H1 (cell line): ENCODE measurements at regions not wholly inside any gene's neighbourhood (a gene's known extent, or its start where the extent isn't known, plus 50 kb on each side); places are given as distances from the start of the nearest gene placed in this dataset.

Source experiments
- CTCF ChIA-PET: fragments of 300-600 bp; sonication (Branson Sonifier 250); formaldehyde crosslinking; loops from one replicate; lab custom pipeline; 2021; ENCODE audit not compliant: partially characterized antibody; lab: Charles Lee
- POLR2A ChIA-PET: fragments of 300-600 bp; sonication (Branson Sonifier 250); formaldehyde crosslinking; loops from one replicate; lab custom pipeline; 2021; ENCODE audit warnings: inconsistent platforms; ENCODE audit not compliant: partially characterized antibody; lab: Charles Lee
- DNase-seq, 2 experiments: peaks; one replicate each; pipeline versions ENCODE4 v3.0.0 to v3.0.0-alpha.2; 2010 to 2022; ENCODE audit warnings: low spot score in 2 of 2, low read depth in 1 of 2, mixed read lengths in 1 of 2
- FAIRE-seq: peaks from 2 replicates; lab custom pipeline; 2011; peaks lifted over from hg19 to GRCh38; lab: Jason Lieb, UNC
- H2AFZ ChIP-seq: 2 replicates; pipeline ENCODE4 v1.8.1; 2012; ENCODE audit warnings: low read length, inconsistent platforms
- H2AK5ac ChIP-seq: 2 replicates; pipeline ENCODE4 v1.6.1; 2013; ENCODE audit warnings: low read depth, low read length
- H2BK120ac ChIP-seq: replicated peaks from 2 replicates; pipeline ENCODE3; 2013; ENCODE audit warnings: low read depth, low read length, inconsistent platforms
- H2BK12ac ChIP-seq: 2 replicates; pipeline ENCODE4 v1.6.1; 2013; ENCODE audit warnings: low read depth, low read length
- H2BK15ac ChIP-seq: 2 replicates; pipeline ENCODE4 v1.6.1; 2013; ENCODE audit warnings: low read length
- H2BK20ac ChIP-seq: 2 replicates; pipeline ENCODE4 v1.6.1; 2013; ENCODE audit warnings: low read length
- H2BK5ac ChIP-seq: 2 replicates; pipeline ENCODE4 v1.6.1; 2013; ENCODE audit warnings: low read depth, low read length
- H3K14ac ChIP-seq: 2 replicates; pipeline ENCODE4 v1.6.1; 2013; ENCODE audit warnings: inconsistent platforms; ENCODE audit not compliant: insufficient read length
- H3K18ac ChIP-seq: 2 replicates; pipeline ENCODE4 v1.6.1; 2013; ENCODE audit warnings: low read length; ENCODE audit errors: extremely low read depth
- H3K23ac ChIP-seq: 2 replicates; pipeline ENCODE4 v1.6.1; 2013; ENCODE audit warnings: inconsistent platforms; ENCODE audit not compliant: insufficient read length
- H3K23me2 ChIP-seq: 2 replicates; pipeline ENCODE4 v1.6.1; 2013; ENCODE audit warnings: low read depth, low read length
- H3K27ac ChIP-seq: 2 replicates; pipeline ENCODE4 v1.6.1; 2011; ENCODE audit warnings: low read depth, low read length, inconsistent platforms
- H3K27me3 ChIP-seq, 4 experiments: replicated peaks in 1 of 4; 1 replicate in 1 of 4; 2 replicates in 3 of 4; pipeline versions ENCODE4 v1.6.1 to v1.8.1; 2011 to 2013; ENCODE audit warnings: low read length in 3 of 4, mild to moderate bottlenecking in 3 of 4, inconsistent platforms in 2 of 4, mixed read lengths in 2 of 4, moderate library complexity in 1 of 4; ENCODE audit not compliant: control insufficient read depth in 3 of 4, insufficient read depth in 3 of 4; ENCODE audit errors: extremely low read depth in 1 of 4
- H3K36me3 ChIP-seq, 4 experiments: 2 replicates each; pipeline versions ENCODE4 v1.6.1 to v1.8.1; 2011 to 2013; ENCODE audit warnings: mild to moderate bottlenecking in 4 of 4, low read length in 3 of 4, moderate library complexity in 2 of 4, control low read depth in 1 of 4, inconsistent platforms in 1 of 4; ENCODE audit not compliant: insufficient read depth in 4 of 4, control insufficient read depth in 2 of 4
- H3K4ac ChIP-seq: replicated peaks from 2 replicates; pipeline ENCODE3; 2013; ENCODE audit warnings: low read length, low read depth, mixed read lengths, inconsistent platforms; ENCODE audit not compliant: insufficient read length
- H3K4me1 ChIP-seq, 4 experiments: replicated peaks in 1 of 4; 1 replicate in 1 of 4; 2 replicates in 3 of 4; pipeline versions ENCODE4 v1.6.1 to v1.8.1; 2011 to 2013; ENCODE audit warnings: low read length in 3 of 4, inconsistent platforms in 2 of 4, mixed read lengths in 1 of 4; ENCODE audit not compliant: insufficient read depth in 4 of 4, control insufficient read depth in 3 of 4
- H3K4me2 ChIP-seq, 2 experiments: 2 replicates each; pipeline versions ENCODE4 v1.6.1 to v1.8.1; 2011 to 2013; ENCODE audit warnings: low read depth in 2 of 2, low read length in 2 of 2, control low read depth in 1 of 2, inconsistent platforms in 1 of 2, mild to moderate bottlenecking in 1 of 2; ENCODE audit not compliant: insufficient read depth in 1 of 2
- H3K4me3 ChIP-seq, 4 experiments: fragments of 200-600, 300-600 bp in 1 of 4; sonication (generic), shearing (Covaris generic), sonication (Bioruptor Twin) in 1 of 4; 2 replicates each; pipeline versions ENCODE4 v1.5.1 to v1.8.1; 2011 to 2016; ENCODE audit warnings: low read length in 4 of 4, low read depth in 3 of 4, control low read depth in 2 of 4, inconsistent platforms in 2 of 4, mild to moderate bottlenecking in 2 of 4, mixed read lengths in 1 of 4, moderate library complexity in 1 of 4; ENCODE audit not compliant: insufficient read depth in 2 of 4; ENCODE audit errors: extremely low read depth in 1 of 4
- H3K56ac ChIP-seq: replicated peaks from 2 replicates; pipeline ENCODE3; 2013; ENCODE audit warnings: low read depth, mild to moderate bottlenecking, mixed read lengths, low read length, inconsistent platforms; ENCODE audit not compliant: insufficient read length
- H3K79me1 ChIP-seq: 2 replicates; pipeline ENCODE4 v1.6.1; 2013; ENCODE audit warnings: low read depth, low read length, control low read depth
- H3K79me2 ChIP-seq, 2 experiments: 2 replicates each; pipeline versions ENCODE4 v1.6.1 to v1.8.1; 2012 to 2013; ENCODE audit warnings: low read length in 2 of 2, mild to moderate bottlenecking in 2 of 2, inconsistent platforms in 1 of 2; ENCODE audit not compliant: insufficient read depth in 2 of 2, control insufficient read depth in 1 of 2
- H3K9ac ChIP-seq, 4 experiments: replicated peaks in 1 of 4; 1 replicate in 1 of 4; 2 replicates in 3 of 4; pipeline versions ENCODE4 v1.6.1 to v1.8.1; 2011 to 2013; ENCODE audit warnings: low read depth in 3 of 4, low read length in 3 of 4, control low read depth in 2 of 4, mild to moderate bottlenecking in 2 of 4, moderate library complexity in 2 of 4, inconsistent platforms in 1 of 4; ENCODE audit errors: extremely low read depth in 1 of 4
- H3K9me3 ChIP-seq, 2 experiments: 2 replicates each; pipeline versions ENCODE4 v1.6.1 to v1.8.1; 2012 to 2013; ENCODE audit warnings: mild to moderate bottlenecking in 2 of 2, moderate library complexity in 2 of 2, control low read depth in 1 of 2, inconsistent platforms in 1 of 2, low read depth in 1 of 2, low read length in 1 of 2, mixed read lengths in 1 of 2; ENCODE audit not compliant: insufficient read depth in 2 of 2
- H4K20me1 ChIP-seq, 2 experiments: replicated peaks in 1 of 2; 2 replicates each; pipeline versions ENCODE3 to v1.8.1; 2011 to 2013; ENCODE audit warnings: inconsistent platforms in 2 of 2, low read length in 2 of 2, mild to moderate bottlenecking in 1 of 2; ENCODE audit not compliant: insufficient read depth in 2 of 2, control insufficient read depth in 1 of 2
- H4K5ac ChIP-seq: 2 replicates; pipeline ENCODE4 v1.6.1; 2013; ENCODE audit warnings: low read length, low read depth, mixed read lengths, inconsistent platforms; ENCODE audit not compliant: insufficient read length
- H4K8ac ChIP-seq: 2 replicates; pipeline ENCODE4 v1.8.0; 2013; ENCODE audit warnings: mild to moderate bottlenecking, moderate library complexity, low read length, inconsistent platforms; ENCODE audit not compliant: insufficient read depth; ENCODE audit errors: extremely low read depth
- H4K91ac ChIP-seq: replicated peaks from 2 replicates; pipeline ENCODE3; 2013; ENCODE audit warnings: low read length, mixed read lengths, inconsistent platforms; ENCODE audit not compliant: insufficient read length
- CHD1 ChIP-seq: IDR thresholded peaks from 2 replicates; pipeline ENCODE4 v1.6.1; 2012; ENCODE audit warnings: low read depth, low read length, improper control_type of control experiment
- CTBP2 ChIP-seq: IDR thresholded peaks from 2 replicates; pipeline ENCODE4 v1.7.0; 2011; ENCODE audit warnings: borderline replicate concordance, mild to moderate bottlenecking, moderate library complexity, mixed read lengths, low read length; ENCODE audit not compliant: insufficient read depth, insufficient read length
- NRF1 ChIP-seq: IDR thresholded peaks from 2 replicates; pipeline ENCODE4 v1.6.1; 2011; ENCODE audit warnings: mild to moderate bottlenecking, low read depth, low read length, improper control_type of control experiment
- WGBS, 2 experiments: shearing (Covaris generic) in 1 of 2; methylation state at CpG; one replicate each; pipeline versions ENCODE4 v1.1.6 to v1.1.7; 2013 to 2015; ENCODE audit warnings: low lambda C conversion rate in 2 of 2, mixed read lengths in 2 of 2, inconsistent platforms in 1 of 2, low coverage in 1 of 2, missing lambda C conversion rate in 1 of 2; ENCODE audit not compliant: insufficient replicate concordance in 2 of 2, insufficient coverage in 1 of 2, insufficient read length in 1 of 2; ENCODE audit errors: extremely low coverage in 1 of 2, missing lambda C conversion rate in 1 of 2; 5-methylcytosine and 5-hydroxymethylcytosine counted together

- Histone ChIP-seq H3K9me3 (no peaks in the 10 kb centered on the region), H3K23me2 (no peaks in the 10 kb centered on the region), H3K4me2 (no peak overlapping the region), H3K27me3 (no peaks in the 10 kb centered on the region), H4K20me1 (no peaks in the 10 kb centered on the region), H3K79me1 (no peaks in the 10 kb centered on the region), H2BK5ac (no peak overlapping the region), H2BK15ac (no peak overlapping the region), H2BK20ac (no peak overlapping the region), H3K4me1 (no peaks in the 10 kb centered on the region; a peak in 1 of 7 replicates), H4K5ac (no peak overlapping the region), H3K14ac (no peak overlapping the region), H4K91ac (no peak overlapping the region), H3K27ac (no peak overlapping the region), H3K23ac (no peak overlapping the region), H4K8ac (no peak overlapping the region), H2AFZ (no peak overlapping the region), H3K4ac (no peak overlapping the region), H3K36me3 (no peaks in the 10 kb centered on the region), H3K56ac (no peak overlapping the region), H3K4me3 (no peak overlapping the region), H2AK5ac (no peak overlapping the region), H2BK12ac (no peak overlapping the region), H3K79me2 (no peaks in the 10 kb centered on the region), H3K18ac (no peak overlapping the region), H3K9ac (no peak overlapping the region), H2BK120ac (no peak overlapping the region)
- TF ChIP-seq CTBP2, result no peak
- no peak for TF ChIP-seq CHD1
- TF ChIP-seq NRF1, result no peak
- POLR2A ChIA-PET, result interaction anchor here (0.6 kb wide), 1 partner anchor 10 kb away, joined by 4 read pairs; no protein-coding TSS in a partner anchor
- FAIRE-seq, result no peak
- CTCF ChIA-PET, result interaction anchor here (0.6 to 1.3 kb wide), 4 partner anchors 10 to 355 kb away, joined by 3 read pairs; no protein-coding TSS in a partner anchor
- WGBS, 2 experiments, result 98% methylated on average over 2 of the region's 2 CpGs; no CpG with 5 or more reads in 1 of the 2 experiments
- DNase-seq, result no peak
Measured at GRCh38 chr1:83114136-83114834, 884.6 kb downstream of the TTLL7 start.
